HCT116 (cell line): ENCODE measurements at regions not wholly inside any gene's neighbourhood (a gene's known extent, or its start where the extent isn't known, plus 50 kb on each side); places are given as distances from the start of the nearest gene placed in this dataset.

Experiments
- ATAC-seq: fragments of 200-7000 bp; cut with Tn5 transposase; 2 replicates; pipeline ENCODE4 v1.9.1; 2020; ENCODE audit warnings: mild to moderate bottlenecking, moderate library complexity
- BruUV-seq: library from RNA; stranded (reverse); fragments of 400-500 nt; replicated peaks from 2 replicates; lab custom pipeline; 2021; lab: Mats Ljungman, UMichigan
- CTCF ChIA-PET: fragments of 300-600 bp; sonication (Branson Sonifier 250); formaldehyde crosslinking; loops from one replicate; lab custom pipeline; 2021; ENCODE audit warnings: antibody characterized with exemption; lab: Charles Lee
- POLR2A ChIA-PET: fragments of 300-600, 350-600 bp; sonication (Branson Sonifier 250); formaldehyde crosslinking; loops from one replicate; lab custom pipeline; 2021; ENCODE audit warnings: antibody characterized with exemption; lab: Charles Lee
- RAD21 ChIA-PET, 2 experiments: fragments of 300-600 bp; sonication (Branson Sonifier 250); formaldehyde crosslinking; loops; one replicate each; lab custom pipeline; 2023; ENCODE audit warnings: low total read pairs in 2 of 2; ENCODE audit not compliant: uncharacterized antibody in 2 of 2, unreplicated experiment in 2 of 2, low non-redundant PET in 1 of 2; lab: Charles Lee
- DNase-seq: peaks from one replicate; pipeline ENCODE4 v3.0.0-alpha.2; 2010; ENCODE audit warnings: low read depth, low spot score
- H2AFZ ChIP-seq: fragments of 200-600 bp; shearing (Covaris generic), sonication (generic); 2 replicates; pipeline ENCODE4 v1.6.1; 2017; ENCODE audit warnings: low read depth, mixed run types, mixed read lengths, antibody characterized with exemption, low read length; ENCODE audit not compliant: poor library complexity, severe bottlenecking
- H3K27ac ChIP-seq: 2 replicates; pipeline ENCODE4 v1.5.1; 2012; ENCODE audit warnings: low read depth, low read length
- H3K27me3 ChIP-seq: fragments of 200-600 bp; sonication (generic); 2 replicates; pipeline ENCODE4 v1.6.1; 2016; ENCODE audit warnings: mixed run types, low read length, mixed read lengths; ENCODE audit not compliant: insufficient read depth
- H3K36me3 ChIP-seq, 2 experiments: fragments of 200-500 bp in 1 of 2; fragments of 200-600 bp in 1 of 2; sonication (Bioruptor generic) in 1 of 2; sonication (generic) in 1 of 2; 2 replicates each; pipeline versions ENCODE4 v1.5.1 to v1.6.1; 2014 to 2016; ENCODE audit warnings: low read length in 2 of 2, inconsistent platforms in 1 of 2, mixed read lengths in 1 of 2, mixed run types in 1 of 2; ENCODE audit not compliant: insufficient read depth in 2 of 2, control insufficient read depth in 1 of 2
- H3K4me1 ChIP-seq, 2 experiments: fragments of 200-600 bp in 1 of 2; sonication (generic) in 1 of 2; 2 replicates each; pipeline versions ENCODE4 v1.5.1 to v1.6.1; 2012 to 2017; ENCODE audit warnings: low read length in 2 of 2, inconsistent platforms in 1 of 2, mild to moderate bottlenecking in 1 of 2, mixed read lengths in 1 of 2, mixed run types in 1 of 2, moderate library complexity in 1 of 2; ENCODE audit not compliant: insufficient read depth in 2 of 2, control insufficient read depth in 1 of 2
- H3K4me2 ChIP-seq: fragments of 200-600 bp; sonication (generic); 2 replicates; pipeline ENCODE4 v1.6.1; 2017; ENCODE audit warnings: mixed run types, low read length, mixed read lengths
- H3K4me3 ChIP-seq, 2 experiments: fragments of 200-600 bp in 1 of 2; sonication (generic) in 1 of 2; replicated peaks in 1 of 2; 2 replicates each; pipeline ENCODE4 v1.5.1; 2011 to 2016; ENCODE audit warnings: low read length in 2 of 2, control low read depth in 1 of 2, low read depth in 1 of 2, mild to moderate bottlenecking in 1 of 2, mixed read lengths in 1 of 2, mixed run types in 1 of 2
- H3K79me2 ChIP-seq: fragments of 200-600 bp; sonication (generic); 2 replicates; pipeline ENCODE4 v1.6.1; 2017; ENCODE audit warnings: mild to moderate bottlenecking, mixed run types, low read length, moderate library complexity, mixed read lengths; ENCODE audit not compliant: insufficient read depth
- H3K9ac ChIP-seq: fragments of 200-600 bp; sonication (generic); 2 replicates; pipeline ENCODE4 v1.6.1; 2016; ENCODE audit warnings: low read length, mixed read lengths
- H3K9me2 ChIP-seq: fragments of 200-600 bp; sonication (generic), shearing (Covaris generic); 2 replicates; pipeline ENCODE4 v1.6.1; 2017; ENCODE audit warnings: mixed run types, mild to moderate bottlenecking, moderate library complexity; ENCODE audit not compliant: insufficient read depth
- H3K9me3 ChIP-seq, 2 experiments: fragments of 200-500 bp in 1 of 2; fragments of 200-600 bp in 1 of 2; sonication (Bioruptor generic) in 1 of 2; sonication (generic) in 1 of 2; 2 replicates each; pipeline ENCODE4 v1.6.1; 2014 to 2017; ENCODE audit warnings: low read length in 2 of 2, mixed read lengths in 2 of 2, inconsistent platforms in 1 of 2, low read depth in 1 of 2, mild to moderate bottlenecking in 1 of 2, mixed run types in 1 of 2, moderate library complexity in 1 of 2; ENCODE audit not compliant: control insufficient read depth in 1 of 2, insufficient read depth in 1 of 2
- H4K20me1 ChIP-seq: fragments of 200-600 bp; sonication (generic), shearing (Covaris generic); 2 replicates; pipeline ENCODE4 v1.6.1; 2017; ENCODE audit warnings: mixed run types, mild to moderate bottlenecking, moderate library complexity; ENCODE audit not compliant: insufficient read depth
- CBX3 ChIP-seq: IDR thresholded peaks from 2 replicates; pipeline ENCODE4 v1.6.1; 2012; ENCODE audit warnings: low read depth
- CEBPB ChIP-seq: IDR thresholded peaks from 2 replicates; pipeline ENCODE4 v1.6.1; 2012; ENCODE audit warnings: low read depth
- EGR1 ChIP-seq: IDR thresholded peaks from 2 replicates; pipeline ENCODE4 v1.6.1; 2012; ENCODE audit warnings: low read depth
- ELF1 ChIP-seq: IDR thresholded peaks from 2 replicates; pipeline ENCODE4 v1.6.1; 2012; ENCODE audit warnings: low read depth, borderline replicate concordance
- EZH2 ChIP-seq: fragments of 200-600 bp; sonication (generic); IDR thresholded peaks from 2 replicates; pipeline ENCODE4 v1.6.1; 2017; ENCODE audit warnings: antibody characterized with exemption, mixed run types
- EZH2phosphoT487 ChIP-seq: fragments of 200-600 bp; IDR thresholded peaks from 2 replicates; pipeline ENCODE4 v1.6.1; 2018; ENCODE audit warnings: antibody characterized with exemption, borderline replicate concordance
- FOSL1 ChIP-seq: IDR thresholded peaks from 2 replicates; pipeline ENCODE4 v1.6.1; 2012; ENCODE audit warnings: low read depth
- JUND ChIP-seq: IDR thresholded peaks from 2 replicates; pipeline ENCODE4 v1.6.1; 2012
- POLR2A ChIP-seq: IDR thresholded peaks from 2 replicates; pipeline ENCODE4 v1.7.0; 2011; ENCODE audit warnings: borderline replicate concordance; ENCODE audit not compliant: insufficient read depth, insufficient read length; ENCODE audit errors: extremely low read depth
- POLR2AphosphoS5 ChIP-seq: IDR thresholded peaks from 2 replicates; pipeline ENCODE4 v1.6.1; 2011; ENCODE audit warnings: mild to moderate bottlenecking, low read depth, low read length, moderate library complexity
- RAD21 ChIP-seq: IDR thresholded peaks from 2 replicates; pipeline ENCODE4 v1.6.1; 2012; ENCODE audit warnings: low read depth, mild to moderate bottlenecking
- SIN3A ChIP-seq: IDR thresholded peaks from 2 replicates; pipeline ENCODE4 v1.6.1; 2012; ENCODE audit warnings: low read depth
- SP1 ChIP-seq: IDR thresholded peaks from 2 replicates; pipeline ENCODE4 v1.6.1; 2012; ENCODE audit warnings: low read depth
- SRF ChIP-seq: IDR thresholded peaks from 2 replicates; pipeline ENCODE4 v1.6.1; 2012; ENCODE audit warnings: low read depth
- TCF7L2 ChIP-seq: IDR thresholded peaks from 2 replicates; pipeline ENCODE4 v1.7.0; 2011; ENCODE audit warnings: borderline replicate concordance, inconsistent platforms; ENCODE audit not compliant: insufficient read depth, insufficient read length; ENCODE audit errors: extremely low read depth
- YY1 ChIP-seq: IDR thresholded peaks from 2 replicates; pipeline ENCODE4 v1.6.1; 2011; ENCODE audit warnings: low read length, low read depth, moderate library complexity, mild to moderate bottlenecking; ENCODE audit not compliant: insufficient replicate concordance; ENCODE audit errors: extremely low read depth
- ZNF274 ChIP-seq: fragments of 200-500 bp; sonication (Bioruptor generic); IDR thresholded peaks from 2 replicates; pipeline ENCODE4 v1.6.1; 2014; ENCODE audit warnings: mild to moderate bottlenecking, low read depth, low read length, inconsistent platforms
- intact Hi-C: fragments of 100-400 bp; cut with micrococcal nuclease; formaldehyde crosslinking; loops from 2 replicates; pipeline ENCODE4 v1.10.0; 2022
- TF ChIP-seq, protein P1 (sequence below): IDR thresholded peaks from 2 replicates; pipeline ENCODE4 v1.6.1; 2012; ENCODE audit warnings: low read depth
- TF ChIP-seq, protein P2 (sequence below): IDR thresholded peaks from 2 replicates; pipeline ENCODE4 v1.6.1; 2012
- TF ChIP-seq, protein P3 (sequence below): IDR thresholded peaks from 2 replicates; pipeline ENCODE4 v1.6.1; 2012

DNA sequence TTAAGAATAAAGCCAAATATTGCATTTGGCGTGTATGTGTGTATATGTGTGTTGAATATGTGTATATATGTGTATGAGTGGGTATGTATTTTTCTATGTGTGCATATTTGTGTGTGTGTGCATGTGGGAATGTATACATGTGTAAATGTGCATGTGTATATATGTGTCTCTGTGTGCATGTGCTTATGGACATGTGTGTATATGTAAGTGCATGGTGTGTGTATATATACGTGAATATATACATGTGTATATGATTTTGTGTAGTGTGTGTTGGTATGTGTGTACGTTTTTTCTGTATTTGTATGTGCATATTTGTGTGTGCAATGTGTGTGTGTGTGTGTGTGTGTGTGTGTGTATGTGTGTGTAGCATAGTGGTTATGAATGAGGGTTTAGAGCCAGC is 1021.0 kb downstream of the AACS start (continued):
- TF ChIP-seq, protein P1, sequence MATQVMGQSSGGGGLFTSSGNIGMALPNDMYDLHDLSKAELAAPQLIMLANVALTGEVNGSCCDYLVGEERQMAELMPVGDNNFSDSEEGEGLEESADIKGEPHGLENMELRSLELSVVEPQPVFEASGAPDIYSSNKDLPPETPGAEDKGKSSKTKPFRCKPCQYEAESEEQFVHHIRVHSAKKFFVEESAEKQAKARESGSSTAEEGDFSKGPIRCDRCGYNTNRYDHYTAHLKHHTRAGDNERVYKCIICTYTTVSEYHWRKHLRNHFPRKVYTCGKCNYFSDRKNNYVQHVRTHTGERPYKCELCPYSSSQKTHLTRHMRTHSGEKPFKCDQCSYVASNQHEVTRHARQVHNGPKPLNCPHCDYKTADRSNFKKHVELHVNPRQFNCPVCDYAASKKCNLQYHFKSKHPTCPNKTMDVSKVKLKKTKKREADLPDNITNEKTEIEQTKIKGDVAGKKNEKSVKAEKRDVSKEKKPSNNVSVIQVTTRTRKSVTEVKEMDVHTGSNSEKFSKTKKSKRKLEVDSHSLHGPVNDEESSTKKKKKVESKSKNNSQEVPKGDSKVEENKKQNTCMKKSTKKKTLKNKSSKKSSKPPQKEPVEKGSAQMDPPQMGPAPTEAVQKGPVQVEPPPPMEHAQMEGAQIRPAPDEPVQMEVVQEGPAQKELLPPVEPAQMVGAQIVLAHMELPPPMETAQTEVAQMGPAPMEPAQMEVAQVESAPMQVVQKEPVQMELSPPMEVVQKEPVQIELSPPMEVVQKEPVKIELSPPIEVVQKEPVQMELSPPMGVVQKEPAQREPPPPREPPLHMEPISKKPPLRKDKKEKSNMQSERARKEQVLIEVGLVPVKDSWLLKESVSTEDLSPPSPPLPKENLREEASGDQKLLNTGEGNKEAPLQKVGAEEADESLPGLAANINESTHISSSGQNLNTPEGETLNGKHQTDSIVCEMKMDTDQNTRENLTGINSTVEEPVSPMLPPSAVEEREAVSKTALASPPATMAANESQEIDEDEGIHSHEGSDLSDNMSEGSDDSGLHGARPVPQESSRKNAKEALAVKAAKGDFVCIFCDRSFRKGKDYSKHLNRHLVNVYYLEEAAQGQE, result no peak

DNA sequence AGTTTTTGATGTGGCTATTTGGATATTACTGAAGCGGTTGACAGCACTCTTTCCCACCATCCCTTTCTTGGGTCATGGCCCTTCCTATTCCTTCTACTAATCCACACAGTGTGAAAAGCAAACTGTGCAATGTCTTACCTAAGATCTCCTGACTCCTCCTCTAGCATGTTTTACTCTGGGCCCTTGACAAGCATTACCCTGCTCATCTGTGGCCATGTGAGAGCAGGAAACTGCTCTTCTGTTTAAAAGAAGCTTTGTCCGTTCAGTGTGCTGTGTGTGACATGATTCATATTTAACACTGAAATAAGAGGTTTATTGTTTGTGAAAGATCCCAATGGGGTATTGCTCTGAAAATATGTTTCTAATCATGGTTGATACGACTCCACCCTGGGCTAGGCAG is 1022.5 kb downstream of the AACS start:
- intact Hi-C loops, result no loop called here
- ChIA-PET POLR2A (no interaction called here), RAD21 (no interaction called here), CTCF (no interaction called here)
- H3K9me3 ChIP-seq, result peaks cover 3 to 11% of the 10 kb centered on the region in 2 experiments; a peak in 2 of 4 replicates
- no peaks in the 10 kb centered on the region for H3K36me3 ChIP-seq
- no peaks in the 10 kb centered on the region for H3K27me3 ChIP-seq
- no peaks in the 10 kb centered on the region for H4K20me1 ChIP-seq
- ATAC-seq, result no peak
- H3K4me1 ChIP-seq, result no peaks in the 10 kb centered on the region
- H3K27ac ChIP-seq, result no peak overlapping the region
- no peak overlapping the region for H3K4me2 ChIP-seq
- H3K79me2 ChIP-seq, result no peaks in the 10 kb centered on the region
- TF ChIP-seq RAD21 (no peak), FOSL1 (no peak), EZH2 (no peak), SIN3A (no peak), ELF1 (no peak), POLR2A (no peak), POLR2AphosphoS5 (no peak), YY1 (no peak), ZNF274 (no peak), CEBPB (no peak), CBX3 (no peak), JUND (no peak), EGR1 (no peak), TCF7L2 (no peak), SRF (no peak), EZH2phosphoT487 (no peak), SP1 (no peak)
- TF ChIP-seq, protein P2, sequence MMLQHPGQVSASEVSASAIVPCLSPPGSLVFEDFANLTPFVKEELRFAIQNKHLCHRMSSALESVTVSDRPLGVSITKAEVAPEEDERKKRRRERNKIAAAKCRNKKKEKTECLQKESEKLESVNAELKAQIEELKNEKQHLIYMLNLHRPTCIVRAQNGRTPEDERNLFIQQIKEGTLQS, result no peak
- TF ChIP-seq, protein P3, sequence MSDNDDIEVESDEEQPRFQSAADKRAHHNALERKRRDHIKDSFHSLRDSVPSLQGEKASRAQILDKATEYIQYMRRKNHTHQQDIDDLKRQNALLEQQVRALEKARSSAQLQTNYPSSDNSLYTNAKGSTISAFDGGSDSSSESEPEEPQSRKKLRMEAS, result no peak
- TF ChIP-seq, protein P1, result no peak
- no peak overlapping the region for H3K4me3 ChIP-seq
- BruUV-seq, result no TSS peak
- no peaks in the 10 kb centered on the region for H3K9me2 ChIP-seq
- no peak overlapping the region for H3K9ac ChIP-seq
- no peak overlapping the region for H2AFZ ChIP-seq
- DNase-seq, result no peak
